OCI-LY1 (cell line): ENCODE measurements at regions not wholly inside any gene's neighbourhood (a gene's known extent, or its start where the extent isn't known, plus 50 kb on each side); places are given as distances from the start of the nearest gene placed in this dataset.

Source experiments
- H2AFZ ChIP-seq: fragments of 200-600 bp; sonication (generic), shearing (Covaris generic); 2 replicates; pipeline ENCODE4 v1.6.0; 2014; ENCODE audit warnings: antibody characterized with exemption, mild to moderate bottlenecking, low read length
- H3F3A ChIP-seq: fragments of 200-600 bp; sonication (generic), shearing (Covaris generic); 2 replicates; pipeline ENCODE4 v1.6.0; 2014; ENCODE audit warnings: mild to moderate bottlenecking, antibody characterized with exemption, low read length, moderate library complexity; ENCODE audit not compliant: insufficient read depth
- H3K27ac ChIP-seq: fragments of 200-600 bp; sonication (generic); 2 replicates; pipeline ENCODE4 v1.5.1; 2014; ENCODE audit warnings: low read length, mixed run types, mild to moderate bottlenecking, low read depth; ENCODE audit not compliant: poor library complexity, severe bottlenecking
- H3K27me3 ChIP-seq: fragments of 200-600 bp; sonication (generic); 2 replicates; pipeline ENCODE4 v1.6.0; 2014; ENCODE audit warnings: antibody characterized with exemption, mild to moderate bottlenecking, low read length, moderate library complexity; ENCODE audit not compliant: insufficient read depth
- H3K36me3 ChIP-seq: fragments of 200-600 bp; sonication (generic); 2 replicates; pipeline ENCODE4 v1.6.1; 2014; ENCODE audit warnings: mild to moderate bottlenecking, antibody characterized with exemption, low read length, moderate library complexity, mixed read lengths; ENCODE audit not compliant: insufficient read depth
- H3K4me1 ChIP-seq: fragments of 200-600 bp; sonication (generic); 2 replicates; pipeline ENCODE4 v1.5.1; 2014; ENCODE audit warnings: mild to moderate bottlenecking, low read length, moderate library complexity; ENCODE audit not compliant: insufficient read depth, severe bottlenecking
- H3K4me2 ChIP-seq: fragments of 200-600 bp; sonication (generic), shearing (Covaris generic); 2 replicates; pipeline ENCODE4 v1.6.1; 2014; ENCODE audit warnings: low read length
- H3K4me3 ChIP-seq: fragments of 200-600 bp; sonication (generic); 2 replicates; pipeline ENCODE4 v1.5.1; 2014; ENCODE audit warnings: low read length, low read depth, mild to moderate bottlenecking, mixed read lengths; ENCODE audit not compliant: poor library complexity, severe bottlenecking
- H3K79me2 ChIP-seq: fragments of 200-600 bp; shearing (Covaris generic); 2 replicates; pipeline ENCODE4 v1.6.1; 2016; ENCODE audit warnings: mixed run types, low read length, mixed read lengths; ENCODE audit not compliant: insufficient read depth
- H3K9ac ChIP-seq: fragments of 200-600 bp; sonication (generic), shearing (Covaris generic); 2 replicates; pipeline ENCODE4 v1.6.1; 2014; ENCODE audit warnings: mild to moderate bottlenecking, low read length, mixed read lengths
- H3K9me2 ChIP-seq: fragments of 200-600 bp; sonication (generic), shearing (Covaris generic); 2 replicates; pipeline ENCODE4 v1.6.1; 2014; ENCODE audit warnings: low read depth, mild to moderate bottlenecking, low read length, mixed read lengths
- H3K9me3 ChIP-seq: fragments of 200-600 bp; shearing (Covaris generic); 2 replicates; pipeline ENCODE4 v1.6.1; 2014; ENCODE audit warnings: low read length, mixed read lengths
- H4K20me1 ChIP-seq: fragments of 200-600 bp; sonication (generic), shearing (Covaris generic); 2 replicates; pipeline ENCODE4 v1.6.0; 2016; ENCODE audit warnings: mild to moderate bottlenecking, low read length; ENCODE audit not compliant: insufficient read depth
- CTCF ChIP-seq: fragments of 200-600 bp; sonication (generic), shearing (Covaris generic); IDR thresholded peaks from 2 replicates; pipeline ENCODE4 v1.5.1; 2017; ENCODE audit warnings: mild to moderate bottlenecking, antibody characterized with exemption, low read length, moderate library complexity, mixed read lengths
- EZH2 ChIP-seq: fragments of 200-600 bp; sonication (generic), shearing (Covaris generic); IDR thresholded peaks from 2 replicates; pipeline ENCODE4 v1.8.0; 2017; ENCODE audit warnings: borderline replicate concordance, mixed run types, mild to moderate bottlenecking, antibody characterized with exemption, low read length, moderate library complexity, mixed read lengths

- H3K9me2 ChIP-seq = no peaks in the 10 kb centered on the region
- H3K4me3 ChIP-seq = no peak overlapping the region
- no peak overlapping the region for H2AFZ ChIP-seq
- TF ChIP-seq EZH2 = no peak
- no peak overlapping the region for H3K27ac ChIP-seq
- H3K36me3 ChIP-seq = no peaks in the 10 kb centered on the region
- no peak overlapping the region for H3K4me2 ChIP-seq
- H3K9ac ChIP-seq = no peak overlapping the region
- H3F3A ChIP-seq = 0 out of 2 replicates have a peak, but pooled peaks cover 2% of the 10 kb centered on the region
- H3K27me3 ChIP-seq = no peaks in the 10 kb centered on the region
- H4K20me1 ChIP-seq = no peaks in the 10 kb centered on the region
- no peaks in the 10 kb centered on the region for H3K9me3 ChIP-seq
- H3K79me2 ChIP-seq = no peaks in the 10 kb centered on the region
- H3K4me1 ChIP-seq = no peaks in the 10 kb centered on the region
These were observed 597.5 kb downstream of the BRD1 start for GRCh38 chr22:49230194-49230577.

- TF ChIP-seq EZH2 (no peak), CTCF (no peak)
- Histone ChIP-seq H3K9ac (no peak overlapping the region), H3K4me3 (no peak overlapping the region), H4K20me1 (no peaks in the 10 kb centered on the region), H3K9me3 (no peaks in the 10 kb centered on the region), H3K79me2 (no peaks in the 10 kb centered on the region), H3K27me3 (no peaks in the 10 kb centered on the region), H3K4me1 (no peaks in the 10 kb centered on the region), H3F3A (0 out of 2 replicates have a peak, but pooled peaks cover 2% of the 10 kb centered on the region), H3K27ac (no peak overlapping the region), H3K4me2 (no peak overlapping the region), H3K9me2 (no peaks in the 10 kb centered on the region), H2AFZ (no peak overlapping the region), H3K36me3 (no peaks in the 10 kb centered on the region)
These were observed 598.0 kb downstream of the BRD1 start for GRCh38 chr22:49229483-49230193.

GRCh38 chr22:49228431-49229037 lies 599.1 kb downstream of the BRD1 start:
- H3K27ac ChIP-seq = no peak overlapping the region
- TF ChIP-seq EZH2 (no peak), CTCF (no peak)
- H3F3A ChIP-seq = 0 out of 2 replicates have a peak, but pooled peaks cover 2% of the 10 kb centered on the region
- no peaks in the 10 kb centered on the region for H3K79me2 ChIP-seq
- H3K4me2 ChIP-seq = no peak overlapping the region
- no peaks in the 10 kb centered on the region for H3K4me1 ChIP-seq
- no peaks in the 10 kb centered on the region for H3K27me3 ChIP-seq
- H3K36me3 ChIP-seq = no peaks in the 10 kb centered on the region
- H3K4me3 ChIP-seq = no peak overlapping the region
- no peak overlapping the region for H2AFZ ChIP-seq
- no peaks in the 10 kb centered on the region for H3K9me2 ChIP-seq
- H3K9me3 ChIP-seq = no peaks in the 10 kb centered on the region
- no peaks in the 10 kb centered on the region for H4K20me1 ChIP-seq
- no peak overlapping the region for H3K9ac ChIP-seq
